Osteocyte (in vitro differentiated cells): ENCODE measurements at regions not wholly inside any gene's neighbourhood (a gene's known extent, or its start where the extent isn't known, plus 50 kb on each side); places are given as distances from the start of the nearest gene placed in this dataset.

ENCODE experiments used
- DNase-seq: peaks from one replicate; pipeline ENCODE4 v3.0.0; 2021; ENCODE audit warnings: mixed read lengths; ENCODE audit not compliant: unreplicated experiment; ENCODE audit errors: extremely low spot score
- H3K27ac Mint-ChIP-seq: one replicate; pipeline ENCODE4 v1.8.0; 2021; ENCODE audit warnings: mild to moderate bottlenecking, mixed read lengths; ENCODE audit not compliant: unreplicated experiment
- H3K27me3 Mint-ChIP-seq: one replicate; pipeline ENCODE4 v1.8.0; 2021; ENCODE audit warnings: mixed read lengths; ENCODE audit not compliant: unreplicated experiment
- H3K36me3 Mint-ChIP-seq: one replicate; pipeline ENCODE4 v1.8.0; 2021; ENCODE audit warnings: mixed read lengths; ENCODE audit not compliant: unreplicated experiment
- H3K4me1 Mint-ChIP-seq: one replicate; pipeline ENCODE4 v1.8.0; 2021; ENCODE audit warnings: mixed read lengths; ENCODE audit not compliant: unreplicated experiment
- H3K4me3 Mint-ChIP-seq: one replicate; pipeline ENCODE4 v1.8.0; 2021; ENCODE audit warnings: mild to moderate bottlenecking, moderate library complexity, mixed read lengths; ENCODE audit not compliant: unreplicated experiment
- H3K9me3 Mint-ChIP-seq: one replicate; pipeline ENCODE4 v1.8.0; 2021; ENCODE audit warnings: mixed read lengths; ENCODE audit not compliant: unreplicated experiment
- CTCF ChIP-seq: fragments of 200-600 bp; sonication (generic); IDR thresholded peaks from 2 replicates; pipeline ENCODE4 v1.5.0; 2021; ENCODE audit warnings: antibody characterized with exemption, mild to moderate bottlenecking, moderate library complexity

DNA sequence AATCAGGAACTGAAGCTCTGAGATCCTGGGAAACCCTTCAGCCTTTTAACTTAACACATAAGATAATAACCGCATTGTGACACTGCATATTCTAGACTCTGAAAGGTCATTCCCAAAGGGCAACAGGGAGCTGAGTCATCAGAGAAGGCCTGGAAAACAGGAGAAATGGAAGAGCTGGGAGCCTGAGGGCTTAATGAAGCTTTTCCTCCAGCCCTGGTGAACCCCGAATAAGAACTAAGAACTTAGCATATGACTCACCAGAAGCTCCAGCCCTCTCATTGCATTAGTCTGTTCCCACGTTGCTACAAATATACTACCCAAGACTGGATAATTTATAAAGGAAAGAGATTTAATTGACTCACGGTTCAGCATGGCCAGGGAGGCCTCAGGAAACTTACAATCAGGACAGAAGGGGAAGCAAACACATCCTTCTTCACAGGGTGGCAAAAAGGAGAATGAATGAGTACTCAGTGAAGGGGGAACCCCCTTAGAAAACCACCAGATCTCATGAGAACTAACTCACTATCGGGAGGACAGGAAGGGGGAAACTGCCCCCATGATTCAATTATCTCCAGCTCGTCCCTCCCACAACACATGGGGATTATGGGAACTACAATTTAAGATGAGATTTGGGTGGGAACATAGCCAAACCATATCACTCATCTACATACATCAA is 648.5 kb downstream of the TFAP2A start:
- no peak for DNase-seq
- H3K4me3 Mint-ChIP-seq = no peak overlapping the region
- H3K27ac Mint-ChIP-seq = peak overlapping the region; percentile 68
- no peak for TF ChIP-seq CTCF
- H3K27me3 Mint-ChIP-seq = no peaks in the 10 kb centered on the region
- H3K36me3 Mint-ChIP-seq = no peaks in the 10 kb centered on the region
- no peaks in the 10 kb centered on the region for H3K9me3 Mint-ChIP-seq
- peaks cover 24% of the 10 kb centered on the region for H3K4me1 Mint-ChIP-seq

DNA sequence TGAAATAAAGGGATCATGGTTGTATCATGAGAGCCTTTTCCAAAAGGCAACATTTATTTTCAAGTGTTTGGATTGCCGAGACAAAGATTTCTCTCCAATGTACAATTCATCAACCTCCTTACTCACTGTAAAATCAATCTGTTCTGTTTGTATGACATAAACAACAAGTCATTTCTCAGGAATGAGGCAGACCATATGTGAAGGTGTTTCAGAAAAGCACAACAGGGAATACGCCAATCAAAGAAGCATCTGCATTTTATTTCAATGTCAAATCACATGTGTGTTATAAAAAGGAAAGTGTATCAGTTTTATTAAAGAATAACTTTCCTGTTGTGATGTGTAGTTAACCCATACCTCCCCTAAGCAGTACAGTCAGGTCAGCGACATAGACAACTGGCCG is 653.7 kb downstream of the TFAP2A start:
- H3K27ac Mint-ChIP-seq = no peak overlapping the region
- H3K4me1 Mint-ChIP-seq = peaks cover 11% of the 10 kb centered on the region
- H3K36me3 Mint-ChIP-seq = no peaks in the 10 kb centered on the region
- H3K4me3 Mint-ChIP-seq = no peak overlapping the region
- H3K27me3 Mint-ChIP-seq = no peaks in the 10 kb centered on the region
- TF ChIP-seq CTCF = no peak
- H3K9me3 Mint-ChIP-seq = no peaks in the 10 kb centered on the region
- no peak for DNase-seq

DNA sequence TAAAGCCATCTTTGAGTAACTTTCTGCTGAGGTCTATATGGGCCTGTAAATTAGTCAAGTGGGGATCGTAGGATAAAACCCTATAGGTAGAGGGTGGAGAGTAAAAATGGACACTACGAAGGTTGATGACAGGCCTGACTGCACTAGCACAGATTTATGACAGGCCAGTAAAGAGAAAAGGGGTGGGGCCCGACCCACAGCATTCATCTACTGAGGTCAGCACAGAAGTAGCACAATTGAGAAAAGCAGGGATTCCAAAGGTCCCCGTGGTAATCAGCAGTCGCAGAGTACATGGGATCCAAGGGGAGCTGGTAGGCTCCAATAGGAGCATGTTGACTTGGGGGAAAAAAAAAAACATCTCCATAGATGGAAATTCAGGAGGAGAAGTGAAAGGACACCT is 660.4 kb downstream of the TFAP2A start:
- TF ChIP-seq CTCF = no peak
- no peaks in the 10 kb centered on the region for H3K36me3 Mint-ChIP-seq
- H3K9me3 Mint-ChIP-seq = no peaks in the 10 kb centered on the region
- H3K27ac Mint-ChIP-seq = no peak overlapping the region
- no peaks in the 10 kb centered on the region for H3K27me3 Mint-ChIP-seq
- H3K4me3 Mint-ChIP-seq = no peak overlapping the region
- no peaks in the 10 kb centered on the region for H3K4me1 Mint-ChIP-seq
- DNase-seq = no peak

DNA sequence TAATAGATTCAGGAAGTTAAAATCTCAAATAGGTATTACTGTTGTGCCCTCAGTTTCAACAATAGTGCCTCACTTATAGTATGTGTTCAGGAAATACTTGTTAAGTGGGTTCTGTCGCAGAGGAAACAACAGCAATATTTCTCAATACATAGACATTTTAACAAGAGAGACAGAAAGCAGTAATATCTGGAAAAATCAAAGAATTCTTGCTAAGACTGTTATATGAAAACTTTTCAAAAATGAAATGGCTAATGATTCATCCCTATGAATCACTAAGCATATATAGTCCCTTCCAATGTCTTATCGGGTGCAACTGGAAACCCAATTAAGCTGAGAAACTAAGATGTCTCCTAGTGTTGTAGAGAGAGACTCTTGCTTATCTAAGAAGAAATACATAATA is 668.9 kb downstream of the TFAP2A start:
- no peaks in the 10 kb centered on the region for H3K9me3 Mint-ChIP-seq
- no peaks in the 10 kb centered on the region for H3K4me1 Mint-ChIP-seq
- no peak for DNase-seq
- TF ChIP-seq CTCF = no peak
- H3K27ac Mint-ChIP-seq = no peak overlapping the region
- H3K27me3 Mint-ChIP-seq = no peaks in the 10 kb centered on the region
- no peaks in the 10 kb centered on the region for H3K36me3 Mint-ChIP-seq
- H3K4me3 Mint-ChIP-seq = no peak overlapping the region

- Mint-ChIP-seq H3K9me3 (no peaks in the 10 kb centered on the region), H3K4me1 (no peaks in the 10 kb centered on the region), H3K27me3 (no peaks in the 10 kb centered on the region), H3K27ac (no peak overlapping the region), H3K4me3 (no peak overlapping the region), H3K36me3 (no peaks in the 10 kb centered on the region)
- no peak for TF ChIP-seq CTCF
- no peak for DNase-seq
Measured at GRCh38 chr6:9745476-9745875, 669.4 kb downstream of the TFAP2A start.
